ENCODE measurements at regions not wholly inside any gene's neighbourhood (a gene's known extent, or its start where the extent isn't known, plus 50 kb on each side); places are given as distances from the start of the nearest gene placed in this dataset.

GRCh38 chr2:214630402-214631045 is 179.0 kb downstream of the BARD1 start:
- BruUV-seq (replicated peaks), result no TSS peak
- Histone ChIP-seq H3K36me3 (ENCODE audit: low read depth) (no peaks in the 10 kb centered on the region), H3K27me3 (ENCODE audit: insufficient read depth, low read depth) (no peaks in the 10 kb centered on the region), H3K4me3 (no peak overlapping the region), H3K4me1 (replicated peaks; ENCODE audit: insufficient read depth) (no peaks in the 10 kb centered on the region), H3K9me2 (ENCODE audit: insufficient read depth) (no peaks in the 10 kb centered on the region), H3K79me2 (ENCODE audit: low read depth) (no peaks in the 10 kb centered on the region), H4K20me1 (ENCODE audit: insufficient read depth) (no peaks in the 10 kb centered on the region), H3K9me3 (ENCODE audit: insufficient read depth, low read depth) (no peaks in the 10 kb centered on the region), H2AFZ (no peak overlapping the region), H3K27ac (no peak overlapping the region), H3K4me2 (no peak overlapping the region), H3F3A (ENCODE audit: insufficient read depth, low read depth) (no peaks in the 10 kb centered on the region)
- intact Hi-C loops (cut with micrococcal nuclease; ENCODE audit: unreplicated experiment), result no loop called here
- peak in 1 of 2 experiments; percentile 5 for DNase-seq
- ChIA-PET POLR2A (ENCODE audit: unreplicated experiment) (no interaction called here), CTCF (no interaction called here)
- TF ChIP-seq EZH2 (IDR thresholded peaks at IDR 0.05; ENCODE audit: low read depth) (no peak), CTCF (conservative IDR thresholded peaks at IDR 0.05) (no peak)

GRCh38 chr2:214629875-214630274 is 179.6 kb downstream of the BARD1 start:
- H3K79me2 ChIP-seq (ENCODE audit: low read depth), result no peaks in the 10 kb centered on the region
- CTCF ChIA-PET, result no interaction called here
- no peaks in the 10 kb centered on the region for H4K20me1 ChIP-seq (ENCODE audit: insufficient read depth)
- H3K4me2 ChIP-seq, result no peak overlapping the region
- no peak for TF ChIP-seq EZH2 (IDR thresholded peaks at IDR 0.05; ENCODE audit: low read depth)
- TF ChIP-seq CTCF (conservative IDR thresholded peaks at IDR 0.05), result no peak
- no peak overlapping the region for H3K27ac ChIP-seq
- BruUV-seq (replicated peaks), result no TSS peak
- intact Hi-C loops (cut with micrococcal nuclease; ENCODE audit: unreplicated experiment), result no loop called here
- no peaks in the 10 kb centered on the region for H3K27me3 ChIP-seq (ENCODE audit: insufficient read depth, low read depth)
- peak in 1 of 2 experiments; percentile 9 for DNase-seq
- no peaks in the 10 kb centered on the region for H3K36me3 ChIP-seq (ENCODE audit: low read depth)
- no peak overlapping the region for H2AFZ ChIP-seq
- POLR2A ChIA-PET (ENCODE audit: unreplicated experiment), result no interaction called here
- no peaks in the 10 kb centered on the region for H3F3A ChIP-seq (ENCODE audit: insufficient read depth, low read depth)
- H3K9me3 ChIP-seq (ENCODE audit: insufficient read depth, low read depth), result no peaks in the 10 kb centered on the region
- H3K9me2 ChIP-seq (ENCODE audit: insufficient read depth), result no peaks in the 10 kb centered on the region
- no peak overlapping the region for H3K4me3 ChIP-seq
- H3K4me1 ChIP-seq (replicated peaks; ENCODE audit: insufficient read depth), result no peaks in the 10 kb centered on the region

All from PC-9 (cell line).